ENCODE measurements at regions not wholly inside any gene's neighbourhood (a gene's known extent, or its start where the extent isn't known, plus 50 kb on each side); places are given as distances from the start of the nearest gene placed in this dataset.
"Not testable (repeated sequence)": the region's sequence is repeated elsewhere in the genome, so short reads cannot be mapped to it uniquely, and the experiment has no call there.

DNA sequence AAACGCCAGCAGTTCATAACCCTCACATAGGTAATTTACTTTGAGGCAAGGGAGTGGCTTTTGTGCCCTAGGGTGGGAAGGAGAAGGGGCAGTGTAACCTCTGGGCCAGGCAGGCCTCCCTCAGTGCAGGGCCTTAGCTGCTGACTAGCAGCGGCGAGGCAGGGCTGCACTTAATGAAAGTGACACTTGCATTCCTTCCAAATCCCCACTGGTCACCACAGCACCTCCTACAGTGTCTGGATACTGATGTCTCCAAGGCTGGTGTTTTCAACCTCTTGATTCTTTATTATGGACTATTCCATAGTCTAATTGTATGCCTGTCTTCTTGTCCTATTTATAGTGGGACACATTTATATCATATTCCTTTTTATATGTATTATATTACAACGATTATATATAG, 152.7 kb downstream of the LY86 start:
- ATAC-seq (no peak), DNase-seq (no peak)
- H3K27ac ChIP-seq: no peak overlapping the region
- no peaks in the 10 kb centered on the region for H3K36me3 ChIP-seq
- no peaks in the 10 kb centered on the region for H3K27me3 ChIP-seq (ENCODE audit: low read depth)
- H3K4me1 ChIP-seq: peaks cover 8% of the 10 kb centered on the region
- H3K4me3 ChIP-seq: no peak overlapping the region
- intact Hi-C loops (cut with DNase I): no loop called here
- TF ChIP-seq, protein P1, sequence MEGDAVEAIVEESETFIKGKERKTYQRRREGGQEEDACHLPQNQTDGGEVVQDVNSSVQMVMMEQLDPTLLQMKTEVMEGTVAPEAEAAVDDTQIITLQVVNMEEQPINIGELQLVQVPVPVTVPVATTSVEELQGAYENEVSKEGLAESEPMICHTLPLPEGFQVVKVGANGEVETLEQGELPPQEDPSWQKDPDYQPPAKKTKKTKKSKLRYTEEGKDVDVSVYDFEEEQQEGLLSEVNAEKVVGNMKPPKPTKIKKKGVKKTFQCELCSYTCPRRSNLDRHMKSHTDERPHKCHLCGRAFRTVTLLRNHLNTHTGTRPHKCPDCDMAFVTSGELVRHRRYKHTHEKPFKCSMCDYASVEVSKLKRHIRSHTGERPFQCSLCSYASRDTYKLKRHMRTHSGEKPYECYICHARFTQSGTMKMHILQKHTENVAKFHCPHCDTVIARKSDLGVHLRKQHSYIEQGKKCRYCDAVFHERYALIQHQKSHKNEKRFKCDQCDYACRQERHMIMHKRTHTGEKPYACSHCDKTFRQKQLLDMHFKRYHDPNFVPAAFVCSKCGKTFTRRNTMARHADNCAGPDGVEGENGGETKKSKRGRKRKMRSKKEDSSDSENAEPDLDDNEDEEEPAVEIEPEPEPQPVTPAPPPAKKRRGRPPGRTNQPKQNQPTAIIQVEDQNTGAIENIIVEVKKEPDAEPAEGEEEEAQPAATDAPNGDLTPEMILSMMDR (IDR thresholded peaks at IDR 0.05): no peak
- H3K9me3 ChIP-seq: no peaks in the 10 kb centered on the region

DNA sequence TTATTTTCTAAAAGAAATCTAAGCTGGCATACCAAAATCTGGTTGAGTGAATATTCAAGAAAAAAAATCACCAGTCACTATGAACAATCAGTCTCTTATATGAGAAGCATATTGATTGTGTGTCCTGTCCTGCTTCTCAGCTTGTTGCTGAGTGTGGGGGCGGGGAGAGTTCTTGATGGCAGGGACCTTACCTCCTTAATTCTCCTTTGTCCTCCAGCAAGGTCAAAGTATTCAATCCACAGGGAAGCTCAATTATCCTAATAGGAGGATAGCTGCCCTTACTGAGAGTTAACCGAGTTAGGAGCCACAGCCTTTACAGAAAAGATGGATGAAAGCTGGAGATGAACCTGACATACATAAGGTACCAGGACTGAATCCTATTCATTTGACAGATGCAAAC, 154.0 kb downstream of the LY86 start:
- DNase-seq (no peak), ATAC-seq (no peak)
- H3K4me1 ChIP-seq: peaks cover 3% of the 10 kb centered on the region
- no peak overlapping the region for H3K27ac ChIP-seq
- no peak overlapping the region for H3K4me3 ChIP-seq
- no peaks in the 10 kb centered on the region for H3K27me3 ChIP-seq (ENCODE audit: low read depth)
- H3K36me3 ChIP-seq: no peaks in the 10 kb centered on the region
- intact Hi-C loops (cut with DNase I): no loop called here
- TF ChIP-seq, protein P1 (IDR thresholded peaks at IDR 0.05): no peak
- no peaks in the 10 kb centered on the region for H3K9me3 ChIP-seq

DNA sequence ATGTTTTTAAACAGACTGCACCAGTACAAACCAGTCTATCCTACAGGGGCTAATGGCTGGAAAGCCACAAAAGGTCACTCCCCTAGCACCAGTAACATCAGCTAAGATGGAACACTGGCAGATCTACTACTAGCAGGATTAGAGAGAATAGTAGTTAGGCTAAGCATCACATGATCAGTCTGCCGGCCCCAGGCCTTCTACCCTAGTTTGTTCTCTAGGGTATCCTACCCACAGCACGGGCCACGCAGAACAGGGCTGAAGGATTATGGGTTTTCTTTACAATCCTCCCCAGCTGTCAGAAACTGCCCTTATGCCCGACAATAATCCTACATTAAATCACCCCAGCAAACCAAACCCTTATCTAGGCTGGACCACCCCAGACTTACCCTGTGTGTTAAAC, 156.0 kb downstream of the LY86 start:
- intact Hi-C loops (cut with DNase I): no loop called here
- TF ChIP-seq, protein P1 (IDR thresholded peaks at IDR 0.05): no peak
- no peak for ATAC-seq

DNA sequence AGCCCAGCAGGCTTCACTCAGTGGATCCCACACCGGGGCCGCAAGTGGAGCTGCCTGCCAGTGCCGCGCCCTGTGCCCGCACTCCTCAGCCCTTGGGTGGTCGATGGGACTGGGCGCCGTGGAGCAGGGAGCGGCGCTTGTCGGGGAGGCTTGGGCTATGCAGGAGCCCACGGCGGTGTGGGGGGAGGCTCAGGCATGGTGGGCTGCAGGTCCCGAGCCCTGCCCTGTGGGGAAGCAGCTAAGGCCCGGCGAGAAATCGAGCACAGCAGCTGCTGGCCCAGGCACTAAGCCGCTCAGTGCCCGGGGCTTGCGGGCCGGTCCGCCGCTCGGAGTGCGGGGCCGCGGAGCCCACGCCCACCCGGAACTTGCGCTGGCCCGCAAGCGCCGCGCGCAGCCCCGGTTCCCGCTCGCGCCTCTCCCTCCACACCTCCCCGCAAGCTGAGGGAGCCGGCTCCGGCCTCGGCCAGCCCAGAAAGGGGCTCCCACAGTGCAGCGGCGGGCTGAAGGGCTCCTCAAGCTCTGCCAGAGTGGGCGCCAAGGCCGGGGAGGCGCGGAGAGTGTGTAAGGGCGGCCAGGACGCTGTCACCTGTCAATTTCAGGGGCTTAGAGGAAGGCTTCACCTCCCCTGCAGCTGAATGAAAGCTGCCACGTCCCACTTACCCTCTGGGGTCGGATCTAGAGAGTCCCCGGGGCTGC, 157.3 kb downstream of the LY86 start:
- ATAC-seq; H3K27ac ChIP-seq; intact Hi-C loops (cut with DNase I); H3K36me3 ChIP-seq; H3K27me3 ChIP-seq (ENCODE audit: low read depth); H3K4me3 ChIP-seq; DNase-seq; H3K9me3 ChIP-seq: not testable (repeated sequence)
- H3K4me1 ChIP-seq: peaks cover 24% of the 10 kb centered on the region

More for the DNA sequence above, 156.0 kb downstream of the LY86 start:
- Histone ChIP-seq H3K36me3 (no peaks in the 10 kb centered on the region), H3K27me3 (ENCODE audit: low read depth) (no peaks in the 10 kb centered on the region), H3K4me3 (no peak overlapping the region), H3K27ac (no peak overlapping the region), H3K9me3 (no peaks in the 10 kb centered on the region), H3K4me1 (peaks cover 12% of the 10 kb centered on the region)
- no peak for DNase-seq

DNA sequence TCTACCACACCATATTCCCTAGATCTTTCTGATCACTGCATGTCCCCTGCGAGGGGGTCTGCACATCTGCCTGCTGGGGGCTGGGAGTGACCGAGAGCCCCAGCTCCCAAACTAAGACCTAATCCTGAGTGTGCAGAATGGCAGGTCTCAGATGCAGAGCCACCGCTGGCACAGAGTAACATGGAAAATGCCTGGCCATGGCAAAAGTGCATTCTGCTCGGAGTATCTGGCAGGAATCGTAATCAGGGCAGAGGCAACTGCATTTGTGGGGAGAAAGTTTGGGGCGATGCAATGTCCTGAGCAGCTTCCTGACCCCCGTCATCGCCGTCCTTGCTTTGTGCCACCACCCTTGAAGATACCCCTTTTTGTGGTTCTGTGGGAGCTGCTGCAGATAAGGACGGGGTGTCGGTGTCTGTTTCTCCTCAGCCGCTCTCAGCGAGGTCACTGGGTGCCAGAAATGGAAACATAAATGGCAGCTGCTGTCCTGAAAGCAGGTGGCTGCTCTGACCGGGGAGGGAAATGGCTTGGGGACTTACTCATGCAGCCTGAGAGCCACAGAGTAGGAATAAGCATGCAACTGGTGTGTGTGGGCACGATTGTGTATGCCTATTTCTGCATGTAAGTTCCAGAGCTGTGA, 157.9 kb downstream of the LY86 start:
- DNase-seq (no peak), ATAC-seq (no peak)
- H3K27me3 ChIP-seq (ENCODE audit: low read depth): no peaks in the 10 kb centered on the region
- peaks cover 31% of the 10 kb centered on the region for H3K4me1 ChIP-seq
- H3K27ac ChIP-seq: no peak overlapping the region
- H3K4me3 ChIP-seq: no peak overlapping the region
- TF ChIP-seq, protein P1 (IDR thresholded peaks at IDR 0.05): no peak
- intact Hi-C loops (cut with DNase I): no loop called here
- H3K9me3 ChIP-seq: no peaks in the 10 kb centered on the region
- H3K36me3 ChIP-seq: no peaks in the 10 kb centered on the region

DNA sequence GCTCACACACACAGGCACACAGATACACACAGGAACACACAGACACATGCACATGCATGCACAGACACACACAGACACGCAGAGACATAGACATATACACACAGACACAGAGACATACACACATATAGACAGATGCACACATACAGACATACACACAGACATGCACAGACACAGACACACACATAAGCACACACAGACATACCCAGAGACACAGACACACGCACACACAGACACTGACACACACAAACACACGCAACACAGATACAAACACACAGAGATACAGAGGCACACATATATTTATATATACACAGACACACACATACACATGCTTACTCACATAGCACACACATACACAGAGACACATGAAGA, 158.4 kb downstream of the LY86 start:
- DNase-seq: no peak
- H3K27ac ChIP-seq: no peak overlapping the region

More for the DNA sequence above, 158.4 kb downstream of the LY86 start:
- intact Hi-C loops (cut with DNase I): no loop called here
- H3K4me1 ChIP-seq: peaks cover 36% of the 10 kb centered on the region
- ATAC-seq: no peak
- H3K9me3 ChIP-seq: no peaks in the 10 kb centered on the region
- H3K36me3 ChIP-seq: no peaks in the 10 kb centered on the region
- TF ChIP-seq, protein P1 (IDR thresholded peaks at IDR 0.05): no peak
- no peak overlapping the region for H3K4me3 ChIP-seq
- H3K27me3 ChIP-seq (ENCODE audit: low read depth): no peaks in the 10 kb centered on the region
